ENCODE measurements at regions not wholly inside any gene's neighbourhood (a gene's known extent, or its start where the extent isn't known, plus 50 kb on each side); places are given as distances from the start of the nearest gene placed in this dataset.

GRCh38 chr1:110779636-110780035 is 93.3 kb upstream of the CD53 start:
- dilution Hi-C loops (cut with MboI; ENCODE audit: extremely low pct_ligation_motif_present, low sequenced_read_pairs) = no loop called here
- H3K9ac ChIP-seq (replicated peaks; ENCODE audit: extremely low read depth, insufficient read depth, low read length) = no peak overlapping the region
- no peaks in the 10 kb centered on the region for H3K36me3 ChIP-seq (ENCODE audit: control insufficient read depth in 2 of 2, extremely low read depth in 1 of 2, insufficient read depth in 2 of 2, low read length in 2 of 2)
- no peaks in the 10 kb centered on the region for H3K27me3 ChIP-seq (ENCODE audit: control insufficient read depth in 2 of 2, insufficient read depth in 2 of 2, low read length in 2 of 2)
- no peaks in the 10 kb centered on the region for H3K9me1 ChIP-seq (replicated peaks; ENCODE audit: control insufficient read depth, extremely low read depth, insufficient read depth, low read length)
- H3K27ac ChIP-seq (ENCODE audit: insufficient read depth, low read depth, low read length) = no peak overlapping the region
- FAIRE-seq (no peak), DNase-seq (ENCODE audit: low read depth, low spot score) (no peak)
- ChIA-PET POLR2A (no interaction called here), CTCF (interaction anchor here (1.2 to 4.3 kb wide), 4 partner anchors 15 to 161 kb away, joined by 3 to 38 read pairs (median 4); no protein-coding TSS in a partner anchor)
- no TSS peak for BruUV-seq (replicated peaks)
- TF ChIP-seq CTCF (IDR thresholded peaks at IDR 0.05; ENCODE audit: extremely low read depth in 1 of 2, insufficient read depth in 1 of 2, low read depth in 1 of 2, low read length in 2 of 2) (no peak), JUN (IDR thresholded peaks at IDR 0.05; ENCODE audit: borderline replicate concordance, insufficient read depth, insufficient read length, low read depth) (no peak), MAX (IDR thresholded peaks at IDR 0.05; ENCODE audit: insufficient read depth, insufficient read length) (no peak), GATA2 (IDR thresholded peaks at IDR 0.05; ENCODE audit: insufficient read depth, insufficient read length, low read depth, low read length) (no peak), POLR2AphosphoS5 (IDR thresholded peaks at IDR 0.05; ENCODE audit: insufficient read depth, low read depth, low read length) (no peak), POLR2A (IDR thresholded peaks at IDR 0.05; ENCODE audit: low read depth, low read length) (no peak), MYC (IDR thresholded peaks at IDR 0.05; ENCODE audit: low read depth, low read length) (no peak), FOS (IDR thresholded peaks at IDR 0.05; ENCODE audit: borderline replicate concordance, insufficient read depth, low read length) (no peak), EZH2 (IDR thresholded peaks at IDR 0.05; ENCODE audit: borderline replicate concordance, low read depth, low read length, severe bottlenecking) (no peak)
- intact Hi-C loops (cut with micrococcal nuclease) = loop anchor here (2.0 to 10.0 kb wide), 3 partner anchors 225 to 255 kb away; no protein-coding TSS in a partner anchor
- H3K9me3 ChIP-seq (replicated peaks; ENCODE audit: control insufficient read depth, insufficient read depth, low read length) = no peaks in the 10 kb centered on the region
- no peaks in the 10 kb centered on the region for H3K4me1 ChIP-seq (ENCODE audit: control insufficient read depth, extremely low read depth, insufficient read depth, low read length)
- no peak overlapping the region for H3K4me2 ChIP-seq (ENCODE audit: insufficient read depth, low read length)
- no peak overlapping the region for H2AFZ ChIP-seq (ENCODE audit: low read depth, low read length)
- no peak overlapping the region for H3K4me3 ChIP-seq (replicated peaks in 1 of 3; ENCODE audit: insufficient read depth in 1 of 3, low read depth in 1 of 3, low read length in 3 of 3)
- no peaks in the 10 kb centered on the region for H3K79me2 ChIP-seq (ENCODE audit: control insufficient read depth, insufficient read depth, low read length)
- no peaks in the 10 kb centered on the region for H4K20me1 ChIP-seq (replicated peaks; ENCODE audit: control insufficient read depth, extremely low read depth, insufficient read depth, low read length)

Data from endothelial cell of umbilical vein (primary cell).